Stomach (tissue), 4 donors: ENCODE measurements at regions not wholly inside any gene's neighbourhood (a gene's known extent, or its start where the extent isn't known, plus 50 kb on each side); places are given as distances from the start of the nearest gene placed in this dataset.

ENCODE experiments used
- CTCF ChIP-seq, 7 experiments: fragments of 450-650 bp in 4 of 7; fragments of 200-600 bp in 3 of 7; sonication (generic) in 3 of 7; IDR thresholded peaks; one replicate each; pipeline ENCODE4 v1.5.1; 2016 to 2019; ENCODE audit warnings: antibody characterized with exemption in 7 of 7, control low read depth in 2 of 7, mild to moderate bottlenecking in 1 of 7
- POLR2AphosphoS5 ChIP-seq, 3 donors: sonication (generic); formaldehyde crosslinking; IDR thresholded peaks; one replicate each; pipeline ENCODE4 v1.6.1; 2016; ENCODE audit warnings: antibody characterized with exemption in 3 of 3

- TF ChIP-seq CTCF (IDR thresholded peaks at IDR 0.05) (no peak), POLR2AphosphoS5 (IDR thresholded peaks at IDR 0.05) (no peak)
These were observed 415.3 kb downstream of the MAN2A1 start for GRCh38 chr5:110104726-110105669.
